ENCODE measurements at regions not wholly inside any gene's neighbourhood (a gene's known extent, or its start where the extent isn't known, plus 50 kb on each side); places are given as distances from the start of the nearest gene placed in this dataset.

DNA sequence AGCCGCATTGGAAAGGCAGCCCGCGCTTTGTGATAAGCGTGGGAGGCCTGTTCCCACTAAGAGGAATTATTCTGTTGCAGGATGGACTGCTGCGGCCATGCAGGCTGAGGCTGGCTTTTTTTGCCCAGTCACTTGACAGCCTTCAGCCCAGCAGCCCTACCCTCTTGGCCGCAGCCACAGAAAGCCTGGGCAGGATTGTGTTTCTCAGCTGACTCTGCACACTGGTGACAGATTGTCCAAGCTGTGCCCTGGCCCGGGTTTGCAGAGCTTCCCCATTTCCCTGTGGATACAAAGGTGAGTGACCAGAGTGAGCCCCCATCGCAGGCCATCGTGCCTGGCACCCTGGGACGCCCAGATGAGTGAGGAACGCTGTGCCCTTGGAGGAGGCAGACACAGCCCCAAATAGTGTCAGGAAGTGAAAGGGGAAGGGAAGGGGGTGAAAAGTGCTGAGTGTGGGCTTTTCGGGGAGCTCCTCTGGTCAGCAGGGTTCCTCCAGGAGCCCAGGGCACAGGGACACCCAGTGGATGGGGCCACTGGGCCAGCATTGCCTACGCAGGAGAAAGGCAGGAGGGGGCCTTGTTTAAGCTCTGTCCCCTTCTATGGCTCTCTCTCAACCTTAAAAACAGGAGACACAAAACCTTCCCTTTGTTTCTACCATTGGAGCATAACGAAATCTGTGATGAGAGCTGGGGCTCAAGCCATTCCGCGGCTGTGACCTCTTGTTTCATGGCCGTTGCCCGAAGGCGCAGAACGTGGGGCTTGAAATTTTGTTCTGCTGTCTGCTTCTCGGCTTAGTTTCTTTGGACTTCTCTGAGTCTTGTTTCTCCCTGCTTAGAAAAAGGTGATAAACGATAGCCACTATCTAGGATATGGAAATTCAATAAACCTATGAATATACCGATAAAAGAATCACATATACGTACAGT is 91.5 kb upstream of the MEF2A start:
- no peaks in the 10 kb centered on the region for H3K27me3 ChIP-seq
- TF ChIP-seq POLR2AphosphoS5 (IDR thresholded peaks at IDR 0.05; ENCODE audit: insufficient read depth in 1 of 2, low read depth in 1 of 2) (peak in 1 of 2 donors; percentile 11), CTCF (IDR thresholded peaks at IDR 0.05) (no peak)
- peak; percentile 87 to 88 for DNase-seq (ENCODE audit: extremely low spot score in 2 of 2)
- no peak overlapping the region for H3K4me3 ChIP-seq
- H3K4me1 ChIP-seq, result peaks cover 36% of the 10 kb centered on the region
- intact Hi-C loops (cut with DNase I), result no loop called here
- H3K36me3 ChIP-seq, result no peaks in the 10 kb centered on the region
- H3K9me3 ChIP-seq, result no peaks in the 10 kb centered on the region
- H3K27ac ChIP-seq, result no peak overlapping the region

GRCh38 chr15:99474909-99475753 is 90.7 kb upstream of the MEF2A start:
- Histone ChIP-seq H3K9me3 (no peaks in the 10 kb centered on the region), H3K4me3 (no peak overlapping the region), H3K27ac (peak overlapping the region; percentile 14), H3K27me3 (no peaks in the 10 kb centered on the region), H3K36me3 (no peaks in the 10 kb centered on the region), H3K4me1 (peaks cover 36% of the 10 kb centered on the region)
- intact Hi-C loops (cut with DNase I), result no loop called here
- peak in 1 of 2 donors; percentile 53 for TF ChIP-seq POLR2AphosphoS5 (IDR thresholded peaks at IDR 0.05; ENCODE audit: insufficient read depth in 1 of 2, low read depth in 1 of 2)
- no peak for TF ChIP-seq POLR2A (IDR thresholded peaks at IDR 0.05)
- DNase-seq (ENCODE audit: extremely low spot score in 2 of 2), result peak; percentile 72 to 91

GRCh38 chr15:99475754-99476412 is 89.9 kb upstream of the MEF2A start:
- DNase-seq (ENCODE audit: extremely low spot score in 2 of 2), result peak in 1 of 2 donors; percentile 28
- Histone ChIP-seq H3K27me3 (no peaks in the 10 kb centered on the region), H3K36me3 (no peaks in the 10 kb centered on the region), H3K27ac (no peak overlapping the region), H3K4me1 (peaks cover 36% of the 10 kb centered on the region), H3K9me3 (no peaks in the 10 kb centered on the region), H3K4me3 (no peak overlapping the region)
- TF ChIP-seq POLR2AphosphoS5 (IDR thresholded peaks at IDR 0.05; ENCODE audit: insufficient read depth in 1 of 2, low read depth in 1 of 2), result no peak
- TF ChIP-seq CTCF (IDR thresholded peaks at IDR 0.05), result no peak
- TF ChIP-seq POLR2A (IDR thresholded peaks at IDR 0.05), result no peak
- intact Hi-C loops (cut with DNase I), result no loop called here

GRCh38 chr15:99476413-99477222 is 89.2 kb upstream of the MEF2A start:
- peak overlapping the region; percentile 62 for H3K27ac ChIP-seq
- H3K9me3 ChIP-seq, result no peaks in the 10 kb centered on the region
- H3K36me3 ChIP-seq, result no peaks in the 10 kb centered on the region
- H3K4me3 ChIP-seq, result no peak overlapping the region
- no peaks in the 10 kb centered on the region for H3K27me3 ChIP-seq
- intact Hi-C loops (cut with DNase I), result no loop called here
- H3K4me1 ChIP-seq, result peaks cover 36% of the 10 kb centered on the region
- peak; percentile 96 to 97 for DNase-seq (ENCODE audit: extremely low spot score in 2 of 2)
- TF ChIP-seq CTCF (IDR thresholded peaks at IDR 0.05), result no peak
- no peak for TF ChIP-seq POLR2A (IDR thresholded peaks at IDR 0.05)
- TF ChIP-seq POLR2AphosphoS5 (IDR thresholded peaks at IDR 0.05; ENCODE audit: insufficient read depth in 1 of 2, low read depth in 1 of 2), result peak; percentile 79
